ENCODE measurements at regions not wholly inside any gene's neighbourhood (a gene's known extent, or its start where the extent isn't known, plus 50 kb on each side); places are given as distances from the start of the nearest gene placed in this dataset.
A peak's percentile ranks its signal among the peaks of the same experiment; 100 is the strongest.

- no peak overlapping the region for H3K27ac ChIP-seq (ENCODE audit: insufficient read depth, low read length)
- TF ChIP-seq EZH2 (IDR thresholded peaks at IDR 0.05; ENCODE audit: low read length, missing control alignments) (no peak), CTCF (conservative IDR thresholded peaks at IDR 0.05 in 1 of 2, IDR thresholded peaks at IDR 0.05 in 1 of 2; ENCODE audit: low read depth in 1 of 2, low read length in 2 of 2) (no peak)
- H3K4me2 ChIP-seq (ENCODE audit: extremely low read depth, insufficient read depth, low read length): no peak overlapping the region
These were observed 121.8 kb downstream of the PMAIP1 start for GRCh38 chr18:60021556-60021955.

GRCh38 chr18:60020107-60020925 is 120.5 kb downstream of the PMAIP1 start:
- Histone ChIP-seq H3K4me2 (ENCODE audit: extremely low read depth, insufficient read depth, low read length) (no peak overlapping the region), H3K9me3 (ENCODE audit: control insufficient read depth, insufficient read depth, low read depth, low read length) (no peaks in the 10 kb centered on the region), H3K9ac (ENCODE audit: insufficient read depth, low read length) (no peak overlapping the region), H3K27ac (ENCODE audit: insufficient read depth, low read length) (no peak overlapping the region), H3K79me2 (ENCODE audit: control insufficient read depth, insufficient read depth, low read length) (no peaks in the 10 kb centered on the region), H3K27me3 (ENCODE audit: control insufficient read depth, insufficient read depth, low read length) (no peaks in the 10 kb centered on the region), H3K4me1 (ENCODE audit: control insufficient read depth, extremely low read depth, insufficient read depth, low read length) (peaks cover 2% of the 10 kb centered on the region), H4K20me1 (ENCODE audit: control insufficient read depth, extremely low read depth, insufficient read depth, low read length) (no peaks in the 10 kb centered on the region), H2AFZ (ENCODE audit: low read length) (no peak overlapping the region), H3K4me3 (replicated peaks in 1 of 4; ENCODE audit: control extremely low read depth in 1 of 4, insufficient read depth in 1 of 4, low read depth in 3 of 4, low read length in 4 of 4) (no peak overlapping the region), H3K36me3 (ENCODE audit: control insufficient read depth, insufficient read depth, low read length) (no peaks in the 10 kb centered on the region)
- TF ChIP-seq EZH2 (IDR thresholded peaks at IDR 0.05; ENCODE audit: low read length, missing control alignments): no peak
- TF ChIP-seq CTCF (conservative IDR thresholded peaks at IDR 0.05 in 1 of 2, IDR thresholded peaks at IDR 0.05 in 1 of 2; ENCODE audit: low read depth in 1 of 2, low read length in 2 of 2): no peak
- peak; percentile 46 to 60 for DNase-seq (ENCODE audit: low read depth in 2 of 2)

More at GRCh38 chr18:60021556-60021955, 121.8 kb downstream of the PMAIP1 start:
- no peak overlapping the region for H2AFZ ChIP-seq (ENCODE audit: low read length)
- H3K4me1 ChIP-seq (ENCODE audit: control insufficient read depth, extremely low read depth, insufficient read depth, low read length): peaks cover 2% of the 10 kb centered on the region
- no peak overlapping the region for H3K4me3 ChIP-seq (replicated peaks in 1 of 4; ENCODE audit: control extremely low read depth in 1 of 4, insufficient read depth in 1 of 4, low read depth in 3 of 4, low read length in 4 of 4)
- no peak for DNase-seq (ENCODE audit: low read depth in 2 of 2)
- H4K20me1 ChIP-seq (ENCODE audit: control insufficient read depth, extremely low read depth, insufficient read depth, low read length): no peaks in the 10 kb centered on the region
- H3K9ac ChIP-seq (ENCODE audit: insufficient read depth, low read length): no peak overlapping the region
- H3K27me3 ChIP-seq (ENCODE audit: control insufficient read depth, insufficient read depth, low read length): no peaks in the 10 kb centered on the region
- H3K9me3 ChIP-seq (ENCODE audit: control insufficient read depth, insufficient read depth, low read depth, low read length): no peaks in the 10 kb centered on the region
- no peaks in the 10 kb centered on the region for H3K79me2 ChIP-seq (ENCODE audit: control insufficient read depth, insufficient read depth, low read length)
- H3K36me3 ChIP-seq (ENCODE audit: control insufficient read depth, insufficient read depth, low read length): no peaks in the 10 kb centered on the region

- peak; percentile 74 to 97 for DNase-seq (ENCODE audit: low read depth in 2 of 2)
- Histone ChIP-seq H4K20me1 (ENCODE audit: control insufficient read depth, extremely low read depth, insufficient read depth, low read length) (no peaks in the 10 kb centered on the region), H3K4me3 (replicated peaks in 1 of 4; ENCODE audit: control extremely low read depth in 1 of 4, insufficient read depth in 1 of 4, low read depth in 3 of 4, low read length in 4 of 4) (no peak overlapping the region), H3K9me3 (ENCODE audit: control insufficient read depth, insufficient read depth, low read depth, low read length) (no peaks in the 10 kb centered on the region), H3K36me3 (ENCODE audit: control insufficient read depth, insufficient read depth, low read length) (no peaks in the 10 kb centered on the region), H3K9ac (ENCODE audit: insufficient read depth, low read length) (no peak overlapping the region), H3K79me2 (ENCODE audit: control insufficient read depth, insufficient read depth, low read length) (no peaks in the 10 kb centered on the region), H3K4me2 (ENCODE audit: extremely low read depth, insufficient read depth, low read length) (no peak overlapping the region), H3K4me1 (ENCODE audit: control insufficient read depth, extremely low read depth, insufficient read depth, low read length) (peaks cover 2% of the 10 kb centered on the region), H2AFZ (ENCODE audit: low read length) (no peak overlapping the region), H3K27me3 (ENCODE audit: control insufficient read depth, insufficient read depth, low read length) (no peaks in the 10 kb centered on the region), H3K27ac (ENCODE audit: insufficient read depth, low read length) (no peak overlapping the region)
- TF ChIP-seq CTCF (conservative IDR thresholded peaks at IDR 0.05 in 1 of 2, IDR thresholded peaks at IDR 0.05 in 1 of 2; ENCODE audit: low read depth in 1 of 2, low read length in 2 of 2) (no peak), EZH2 (IDR thresholded peaks at IDR 0.05; ENCODE audit: low read length, missing control alignments) (no peak)
These were observed 119.7 kb downstream of the PMAIP1 start for GRCh38 chr18:60019463-60019840.
